IMR-90 (cell line): ENCODE measurements at regions not wholly inside any gene's neighbourhood (a gene's known extent, or its start where the extent isn't known, plus 50 kb on each side); places are given as distances from the start of the nearest gene placed in this dataset.

ENCODE experiments used
- ATAC-seq: fragments of 200-7000 bp; cut with Tn5 transposase; 2 replicates; pipeline ENCODE4 v1.9.1; 2020; ENCODE audit warnings: low read depth, mild to moderate bottlenecking, moderate library complexity
- BruUV-seq: library from RNA; stranded (reverse); fragments of 400-500 nt; replicated peaks from 2 replicates; lab custom pipeline; 2021; lab: Mats Ljungman, UMichigan
- CTCF ChIA-PET: fragments of 300-600 bp; formaldehyde crosslinking; extraction: SDS; loops from one replicate; lab custom pipeline; 2021; ENCODE audit warnings: antibody characterized with exemption; lab: Yijun Ruan, JAX
- POLR2A ChIA-PET: fragments of 300-600 bp; sonication (Branson Sonifier 250); formaldehyde crosslinking; loops from one replicate; lab custom pipeline; 2022; ENCODE audit warnings: antibody characterized with exemption; ENCODE audit not compliant: unreplicated experiment; lab: Charles Lee
- DNase-seq: peaks from one replicate; pipeline ENCODE4 v3.0.0; 2013
- H2AFZ ChIP-seq: replicated peaks from 2 replicates; pipeline ENCODE3; 2013; ENCODE audit warnings: low read length, mild to moderate bottlenecking; ENCODE audit not compliant: poor library complexity
- H2AK5ac ChIP-seq: 2 replicates; pipeline ENCODE4 v1.6.1; 2013; ENCODE audit warnings: low read depth, low read length, inconsistent platforms
- H2AK9ac ChIP-seq: replicated peaks from 2 replicates; pipeline ENCODE3; 2013; ENCODE audit warnings: mild to moderate bottlenecking, low read depth, low read length, moderate library complexity; ENCODE audit not compliant: poor library complexity
- H2BK120ac ChIP-seq: 2 replicates; pipeline ENCODE4 v1.6.1; 2013; ENCODE audit warnings: low read depth, low read length, inconsistent platforms
- H2BK15ac ChIP-seq: 3 replicates; pipeline ENCODE4 v1.6.1; 2013; ENCODE audit warnings: low read depth, low read length, inconsistent platforms
- H2BK20ac ChIP-seq: 2 replicates; pipeline ENCODE4 v1.6.1; 2013; ENCODE audit warnings: low read depth, mild to moderate bottlenecking, inconsistent platforms, low read length, moderate library complexity
- H2BK5ac ChIP-seq: 2 replicates; pipeline ENCODE4 v1.6.1; 2013; ENCODE audit warnings: mild to moderate bottlenecking, low read depth, low read length, inconsistent platforms; ENCODE audit not compliant: poor library complexity, severe bottlenecking
- H3K14ac ChIP-seq: replicated peaks from 2 replicates; pipeline ENCODE4 v1.6.1; 2013; ENCODE audit warnings: low read depth, low read length, inconsistent platforms
- H3K18ac ChIP-seq: 2 replicates; pipeline ENCODE4 v1.6.1; 2013; ENCODE audit warnings: low read depth, low read length, control low read depth
- H3K23ac ChIP-seq: 2 replicates; pipeline ENCODE4 v1.6.1; 2013; ENCODE audit warnings: low read depth, low read length, inconsistent platforms
- H3K27ac ChIP-seq: 2 replicates; pipeline ENCODE4 v1.5.1; 2013; ENCODE audit warnings: mild to moderate bottlenecking, control low read depth, low read length; ENCODE audit not compliant: insufficient read depth
- H3K27me3 ChIP-seq: 2 replicates; pipeline ENCODE4 v1.6.1; 2013; ENCODE audit warnings: low read length; ENCODE audit not compliant: control insufficient read depth, insufficient read depth
- H3K36me3 ChIP-seq: 2 replicates; pipeline ENCODE4 v1.6.1; 2013; ENCODE audit warnings: low read length, mixed read lengths; ENCODE audit not compliant: control insufficient read depth, insufficient read depth
- H3K4ac ChIP-seq: 2 replicates; pipeline ENCODE4 v1.6.1; 2013; ENCODE audit warnings: low read depth, low read length, inconsistent platforms
- H3K4me1 ChIP-seq: 2 replicates; pipeline ENCODE4 v1.6.1; 2013; ENCODE audit warnings: low read length, mixed read lengths; ENCODE audit not compliant: control insufficient read depth, insufficient read depth
- H3K4me2 ChIP-seq: 2 replicates; pipeline ENCODE4 v1.6.1; 2013; ENCODE audit warnings: low read depth, mild to moderate bottlenecking, control low read depth, low read length, moderate library complexity
- H3K4me3 ChIP-seq: 2 replicates; pipeline ENCODE4 v1.5.1; 2013; ENCODE audit warnings: low read depth, mild to moderate bottlenecking, control low read depth, low read length, moderate library complexity; ENCODE audit not compliant: insufficient read depth
- H3K56ac ChIP-seq: 2 replicates; pipeline ENCODE4 v1.6.1; 2013; ENCODE audit warnings: low read length, inconsistent platforms; ENCODE audit not compliant: insufficient read depth; ENCODE audit errors: extremely low read depth
- H3K79me1 ChIP-seq, 2 experiments: 2 replicates each; pipeline ENCODE4 v1.6.1; 2013; ENCODE audit warnings: low read length in 2 of 2, inconsistent platforms in 1 of 2, low read depth in 1 of 2
- H3K9ac ChIP-seq: 2 replicates; pipeline ENCODE4 v1.6.1; 2013; ENCODE audit warnings: low read depth, low read length, control low read depth
- H3K9me1 ChIP-seq: 2 replicates; pipeline ENCODE4 v1.6.1; 2013; ENCODE audit warnings: low read length, inconsistent platforms; ENCODE audit not compliant: insufficient read depth
- H3K9me3 ChIP-seq: 2 replicates; pipeline ENCODE4 v1.6.1; 2013; ENCODE audit warnings: low read length; ENCODE audit not compliant: control insufficient read depth, insufficient read depth
- H4K20me1 ChIP-seq: 2 replicates; pipeline ENCODE4 v1.6.1; 2013; ENCODE audit warnings: low read length, inconsistent platforms; ENCODE audit not compliant: insufficient read depth
- H4K5ac ChIP-seq: 2 replicates; pipeline ENCODE4 v1.6.1; 2013; ENCODE audit warnings: mild to moderate bottlenecking, low read depth, low read length, control low read depth
- H4K8ac ChIP-seq, 2 experiments: 2 replicates each; pipeline ENCODE4 v1.6.1; 2013; ENCODE audit warnings: low read depth in 2 of 2, low read length in 2 of 2, control low read depth in 1 of 2, inconsistent platforms in 1 of 2
- H4K91ac ChIP-seq: 2 replicates; pipeline ENCODE4 v1.6.1; 2013; ENCODE audit warnings: low read depth, low read length, inconsistent platforms; ENCODE audit not compliant: insufficient read depth
- CEBPB ChIP-seq: IDR thresholded peaks from 2 replicates; pipeline ENCODE4 v1.6.1; 2012; ENCODE audit warnings: low read depth, low read length, improper control_type of control experiment
- POLR2A ChIP-seq: IDR thresholded peaks from 2 replicates; pipeline ENCODE4 v1.6.1; 2012; ENCODE audit warnings: mild to moderate bottlenecking, low read depth, low read length
- WGBS, 2 experiments: methylation state at CpG; one replicate each; pipeline versions ENCODE4 v1.1.5 to v1.1.7; 2013; ENCODE audit warnings: missing lambda C conversion rate in 2 of 2; ENCODE audit not compliant: insufficient read length in 1 of 2; ENCODE audit errors: extremely low coverage in 2 of 2; 5-methylcytosine and 5-hydroxymethylcytosine counted together
- dilution Hi-C: fragments of 300-500 bp; cut with HindIII; formaldehyde crosslinking; loops from one replicate; pipeline ENCODE4 v1.14.3; 2018; ENCODE audit warnings: low sequenced_read_pairs; ENCODE audit not compliant: unreplicated experiment
- in situ Hi-C: fragments of 300-500 bp; cut with MboI; formaldehyde crosslinking; loops from 3 replicates; pipeline ENCODE4 v1.14.3; 2019; ENCODE audit warnings: low sequenced_read_pairs, inconsistent platforms, mixed read lengths
- intact Hi-C: fragments of 100-400 bp; cut with micrococcal nuclease; formaldehyde crosslinking; loops from 2 replicates; pipeline ENCODE4 v1.10.0; 2022

DNA sequence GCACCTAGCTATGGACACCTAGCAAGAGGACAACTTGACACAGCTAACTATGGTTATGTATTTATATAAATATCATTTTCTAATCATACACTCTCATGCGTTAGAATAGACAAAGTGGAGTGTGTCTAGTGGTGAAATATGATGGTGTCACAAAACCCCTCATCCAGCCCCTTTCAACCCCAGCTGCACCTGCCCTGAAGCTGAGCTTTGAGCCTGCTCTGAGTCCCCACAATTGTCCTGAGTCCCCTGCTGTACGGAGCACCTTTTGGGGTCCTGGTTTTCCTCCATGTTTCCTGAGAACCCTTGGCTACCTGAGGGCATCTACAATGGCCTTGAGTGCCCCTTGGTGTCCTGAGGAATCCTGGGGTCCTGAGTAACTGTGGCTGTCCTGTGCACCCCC, 1072.8 kb downstream of the TMEM121 start:
- no peak overlapping the region for H3K4me2 ChIP-seq
- H4K8ac ChIP-seq: no peak overlapping the region
- H3K9me1 ChIP-seq: no peaks in the 10 kb centered on the region
- H3K56ac ChIP-seq: no peak overlapping the region
- intact Hi-C loops (no loop called here), in situ Hi-C loops (no loop called here), dilution Hi-C loops (no loop called here)
- H3K18ac ChIP-seq: no peak overlapping the region
- H4K91ac ChIP-seq: no peak overlapping the region
- no peak overlapping the region for H3K4me3 ChIP-seq
- no peak overlapping the region for H2BK5ac ChIP-seq
- ChIA-PET CTCF (no interaction called here), POLR2A (no interaction called here)
- no peaks in the 10 kb centered on the region for H4K20me1 ChIP-seq
- H3K4ac ChIP-seq: no peak overlapping the region
- H2BK20ac ChIP-seq: no peak overlapping the region
- no peak overlapping the region for H3K14ac ChIP-seq
- no peak overlapping the region for H2AK9ac ChIP-seq
- no peak overlapping the region for H3K27ac ChIP-seq
- no peak overlapping the region for H2AK5ac ChIP-seq
- peaks cover 12% of the 10 kb centered on the region; the same call in 1 of the 2 replicates for H3K9me3 ChIP-seq
- no peak overlapping the region for H2BK15ac ChIP-seq
- no peaks in the 10 kb centered on the region for H3K27me3 ChIP-seq
- H4K5ac ChIP-seq: no peak overlapping the region
- no peaks in the 10 kb centered on the region for H3K79me1 ChIP-seq
- H2AFZ ChIP-seq: no peak overlapping the region
- no peak for ATAC-seq
- H3K23ac ChIP-seq: no peak overlapping the region
- WGBS, 2 experiments: 25% methylated on average over 1 of the region's 2 CpGs; no CpG with 5 or more reads in 1 of the 2 experiments
- H3K36me3 ChIP-seq: no peaks in the 10 kb centered on the region
- H3K4me1 ChIP-seq: no peaks in the 10 kb centered on the region
- DNase-seq: no peak
- TF ChIP-seq CEBPB: no peak
- TF ChIP-seq POLR2A: no peak
- no peak overlapping the region for H3K9ac ChIP-seq
- BruUV-seq: no TSS peak
- no peak overlapping the region for H2BK120ac ChIP-seq
